Peyer's patch (tissue), 4 donors: ENCODE measurements at regions not wholly inside any gene's neighbourhood (a gene's known extent, or its start where the extent isn't known, plus 50 kb on each side); places are given as distances from the start of the nearest gene placed in this dataset.

Experiments used
- POLR2A ChIP-seq, 2 donors: fragments of 450-650 bp; IDR thresholded peaks; one replicate each; pipeline ENCODE4 v1.5.1; 2017; ENCODE audit warnings: antibody characterized with exemption in 2 of 2, mild to moderate bottlenecking in 2 of 2, moderate library complexity in 2 of 2
- TF ChIP-seq, protein P1 (sequence below), 6 experiments: fragments of 450-650 bp in 4 of 6; fragments of 200-600 bp in 2 of 6; sonication (generic) in 1 of 6; IDR thresholded peaks; one replicate each; pipeline ENCODE4 v1.5.1; 2017 to 2019; ENCODE audit warnings: antibody characterized with exemption in 6 of 6, mild to moderate bottlenecking in 3 of 6, moderate library complexity in 1 of 6

DNA sequence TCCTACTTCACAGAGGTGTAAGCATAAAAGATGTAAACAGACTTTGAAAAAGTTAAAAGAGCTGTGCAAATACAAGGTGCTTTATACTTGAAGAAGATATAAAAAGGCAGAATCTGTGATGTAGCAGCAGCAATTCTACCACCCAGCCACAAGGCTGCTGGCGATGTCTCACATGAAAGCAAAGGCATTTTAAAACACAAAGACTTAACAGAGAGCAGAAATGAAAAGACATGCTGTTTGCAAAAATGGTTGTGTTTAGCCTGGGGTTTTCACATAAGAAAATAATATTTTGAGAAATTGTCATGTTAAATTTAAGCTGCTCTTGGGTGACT is 85.5 kb upstream of the ZNF800 start:
- TF ChIP-seq, protein P1, sequence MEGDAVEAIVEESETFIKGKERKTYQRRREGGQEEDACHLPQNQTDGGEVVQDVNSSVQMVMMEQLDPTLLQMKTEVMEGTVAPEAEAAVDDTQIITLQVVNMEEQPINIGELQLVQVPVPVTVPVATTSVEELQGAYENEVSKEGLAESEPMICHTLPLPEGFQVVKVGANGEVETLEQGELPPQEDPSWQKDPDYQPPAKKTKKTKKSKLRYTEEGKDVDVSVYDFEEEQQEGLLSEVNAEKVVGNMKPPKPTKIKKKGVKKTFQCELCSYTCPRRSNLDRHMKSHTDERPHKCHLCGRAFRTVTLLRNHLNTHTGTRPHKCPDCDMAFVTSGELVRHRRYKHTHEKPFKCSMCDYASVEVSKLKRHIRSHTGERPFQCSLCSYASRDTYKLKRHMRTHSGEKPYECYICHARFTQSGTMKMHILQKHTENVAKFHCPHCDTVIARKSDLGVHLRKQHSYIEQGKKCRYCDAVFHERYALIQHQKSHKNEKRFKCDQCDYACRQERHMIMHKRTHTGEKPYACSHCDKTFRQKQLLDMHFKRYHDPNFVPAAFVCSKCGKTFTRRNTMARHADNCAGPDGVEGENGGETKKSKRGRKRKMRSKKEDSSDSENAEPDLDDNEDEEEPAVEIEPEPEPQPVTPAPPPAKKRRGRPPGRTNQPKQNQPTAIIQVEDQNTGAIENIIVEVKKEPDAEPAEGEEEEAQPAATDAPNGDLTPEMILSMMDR (IDR thresholded peaks at IDR 0.05): no peak
- TF ChIP-seq POLR2A (IDR thresholded peaks at IDR 0.05): no peak
